Hepatocyte (in vitro differentiated cells): ENCODE measurements at regions not wholly inside any gene's neighbourhood (a gene's known extent, or its start where the extent isn't known, plus 50 kb on each side); places are given as distances from the start of the nearest gene placed in this dataset.

Experiments used
- CTCF ChIP-seq: fragments of 200-600 bp; sonication (generic); IDR thresholded peaks from 2 replicates; pipeline ENCODE4 v1.5.1; 2016; ENCODE audit warnings: antibody characterized with exemption, mild to moderate bottlenecking; ENCODE audit not compliant: poor library complexity
- EZH2 ChIP-seq: fragments of 200-600 bp; sonication (generic); IDR thresholded peaks from 2 replicates; pipeline ENCODE4 v1.6.1; 2016; ENCODE audit warnings: antibody characterized with exemption, mild to moderate bottlenecking, borderline replicate concordance
- EZH2phosphoT487 ChIP-seq: fragments of 200-600 bp; sonication (generic); IDR thresholded peaks from one replicate; pipeline ENCODE4 v1.6.1; 2018; ENCODE audit warnings: antibody characterized with exemption, mild to moderate bottlenecking, low read depth, moderate library complexity; ENCODE audit not compliant: unreplicated experiment, severe bottlenecking

GRCh38 chr21:35323947-35324346 is 274.8 kb upstream of the RUNX1 start:
- TF ChIP-seq CTCF (no peak), EZH2 (no peak), EZH2phosphoT487 (no peak)
